ENCODE measurements at regions not wholly inside any gene's neighbourhood (a gene's known extent, or its start where the extent isn't known, plus 50 kb on each side); places are given as distances from the start of the nearest gene placed in this dataset.
"Not testable (repeated sequence)": the region's sequence is repeated elsewhere in the genome, so short reads cannot be mapped to it uniquely, and the experiment has no call there.

DNA sequence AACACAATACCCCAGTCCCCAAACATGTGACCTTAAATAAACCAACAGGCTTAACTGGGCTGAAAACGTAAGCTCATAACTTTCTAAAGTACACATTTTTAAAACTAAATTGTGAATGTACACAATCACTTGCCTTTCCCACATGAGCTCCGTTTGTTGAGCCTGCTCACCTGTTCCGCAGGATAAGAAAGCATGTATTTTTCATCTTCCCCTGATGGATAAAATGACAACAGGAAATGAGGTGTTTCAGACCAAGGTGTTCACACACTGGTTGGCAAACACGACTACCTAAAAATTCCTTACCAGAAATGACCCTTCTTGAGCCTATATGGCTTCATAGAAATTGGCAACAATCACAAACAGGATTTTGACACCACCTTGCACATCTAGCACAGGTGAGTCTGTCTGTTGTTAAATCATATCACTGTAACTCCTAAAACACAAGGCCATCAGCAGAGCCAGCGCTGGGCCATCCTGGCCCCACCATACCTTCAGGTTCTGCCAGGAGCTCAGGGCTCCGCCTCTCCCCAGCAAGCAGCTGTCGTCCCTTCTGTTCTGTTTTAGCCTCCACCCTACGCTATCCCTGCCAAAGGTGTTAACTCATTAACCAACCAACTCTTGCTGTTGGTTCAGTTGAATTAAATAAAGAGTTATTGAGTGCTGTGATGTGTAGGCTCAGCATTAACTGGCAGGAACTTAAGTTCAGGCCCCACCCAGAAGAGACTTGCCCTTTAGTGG lies 73.6 kb upstream of the RNF32 start:
- TF ChIP-seq, protein P1, sequence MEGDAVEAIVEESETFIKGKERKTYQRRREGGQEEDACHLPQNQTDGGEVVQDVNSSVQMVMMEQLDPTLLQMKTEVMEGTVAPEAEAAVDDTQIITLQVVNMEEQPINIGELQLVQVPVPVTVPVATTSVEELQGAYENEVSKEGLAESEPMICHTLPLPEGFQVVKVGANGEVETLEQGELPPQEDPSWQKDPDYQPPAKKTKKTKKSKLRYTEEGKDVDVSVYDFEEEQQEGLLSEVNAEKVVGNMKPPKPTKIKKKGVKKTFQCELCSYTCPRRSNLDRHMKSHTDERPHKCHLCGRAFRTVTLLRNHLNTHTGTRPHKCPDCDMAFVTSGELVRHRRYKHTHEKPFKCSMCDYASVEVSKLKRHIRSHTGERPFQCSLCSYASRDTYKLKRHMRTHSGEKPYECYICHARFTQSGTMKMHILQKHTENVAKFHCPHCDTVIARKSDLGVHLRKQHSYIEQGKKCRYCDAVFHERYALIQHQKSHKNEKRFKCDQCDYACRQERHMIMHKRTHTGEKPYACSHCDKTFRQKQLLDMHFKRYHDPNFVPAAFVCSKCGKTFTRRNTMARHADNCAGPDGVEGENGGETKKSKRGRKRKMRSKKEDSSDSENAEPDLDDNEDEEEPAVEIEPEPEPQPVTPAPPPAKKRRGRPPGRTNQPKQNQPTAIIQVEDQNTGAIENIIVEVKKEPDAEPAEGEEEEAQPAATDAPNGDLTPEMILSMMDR (conservative IDR thresholded peaks at IDR 0.05; ENCODE audit: control insufficient read depth, insufficient read depth, low read depth, low read length) = no peak
- DNase-seq (ENCODE audit: low read depth) = no peak
- H3K4me3 ChIP-seq (ENCODE audit: control insufficient read depth, low read depth, low read length) = no peak overlapping the region

DNA sequence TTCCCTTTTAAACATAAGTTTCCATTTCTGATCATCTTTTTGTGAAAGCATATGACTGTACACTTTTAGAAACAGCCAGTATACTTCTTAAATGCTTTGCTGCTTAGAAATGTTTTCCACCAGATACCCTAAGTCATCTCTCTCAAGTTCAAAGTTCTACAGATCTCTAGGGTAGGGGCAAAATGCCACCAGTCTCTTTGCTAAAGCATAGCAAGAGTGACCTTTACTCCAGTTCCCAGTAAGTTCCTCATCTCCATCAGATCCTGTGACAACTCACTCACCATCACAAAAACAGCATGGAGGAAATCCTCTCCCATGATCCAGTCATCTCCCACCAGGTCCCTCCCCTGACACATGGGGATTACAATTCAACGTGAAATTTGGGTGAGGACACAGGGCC lies 75.6 kb upstream of the RNF32 start:
- not testable (repeated sequence) for DNase-seq (ENCODE audit: low read depth); H3K4me3 ChIP-seq (ENCODE audit: control insufficient read depth, low read depth, low read length)

DNA sequence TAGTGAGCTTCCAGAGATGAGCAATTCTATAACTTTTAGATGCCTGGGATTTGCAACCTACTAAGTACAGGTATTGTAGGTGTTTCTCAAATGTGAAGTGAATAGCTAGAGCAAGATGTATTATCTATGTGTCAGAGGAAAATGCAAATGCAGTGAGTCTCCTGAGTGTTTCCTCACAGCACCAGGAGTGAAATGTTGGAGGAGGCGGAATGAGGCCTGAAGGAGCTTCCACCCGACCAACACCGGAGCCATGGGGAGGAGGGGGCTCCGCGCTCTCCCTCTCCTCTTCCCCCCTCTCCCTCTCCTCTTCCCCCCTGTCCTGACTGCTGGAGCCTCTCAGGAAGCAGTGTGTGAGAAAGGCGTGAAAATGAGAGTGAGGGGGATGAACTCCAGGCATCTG lies 79.9 kb upstream of the RNF32 start:
- no peak for DNase-seq (ENCODE audit: low read depth)
- no peak overlapping the region for H3K4me3 ChIP-seq (ENCODE audit: control insufficient read depth, low read depth, low read length)
- TF ChIP-seq, protein P1 (conservative IDR thresholded peaks at IDR 0.05; ENCODE audit: control insufficient read depth, insufficient read depth, low read depth, low read length) = no peak

DNA sequence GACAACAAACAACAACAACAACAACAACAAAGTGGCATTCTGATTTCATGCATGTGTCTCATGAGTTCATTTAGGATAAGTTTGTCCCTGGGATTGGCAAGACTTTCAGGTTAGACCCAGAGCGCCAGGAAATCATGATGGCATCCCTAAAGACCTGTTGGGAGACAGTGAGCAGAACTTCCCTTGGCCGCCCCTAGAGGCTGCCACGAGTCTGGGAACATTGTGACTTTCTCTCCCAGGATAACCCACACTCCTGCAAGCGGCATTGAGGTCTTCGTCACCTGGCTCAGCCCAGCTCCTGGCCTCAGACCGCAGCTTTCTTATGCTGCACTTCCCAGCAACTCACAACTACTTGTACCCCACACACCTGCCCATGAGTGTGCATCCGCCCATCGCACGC lies 80.5 kb upstream of the RNF32 start:
- TF ChIP-seq, protein P1 (conservative IDR thresholded peaks at IDR 0.05; ENCODE audit: control insufficient read depth, insufficient read depth, low read depth, low read length) = no peak
- DNase-seq (ENCODE audit: low read depth) = no peak
- no peak overlapping the region for H3K4me3 ChIP-seq (ENCODE audit: control insufficient read depth, low read depth, low read length)

DNA sequence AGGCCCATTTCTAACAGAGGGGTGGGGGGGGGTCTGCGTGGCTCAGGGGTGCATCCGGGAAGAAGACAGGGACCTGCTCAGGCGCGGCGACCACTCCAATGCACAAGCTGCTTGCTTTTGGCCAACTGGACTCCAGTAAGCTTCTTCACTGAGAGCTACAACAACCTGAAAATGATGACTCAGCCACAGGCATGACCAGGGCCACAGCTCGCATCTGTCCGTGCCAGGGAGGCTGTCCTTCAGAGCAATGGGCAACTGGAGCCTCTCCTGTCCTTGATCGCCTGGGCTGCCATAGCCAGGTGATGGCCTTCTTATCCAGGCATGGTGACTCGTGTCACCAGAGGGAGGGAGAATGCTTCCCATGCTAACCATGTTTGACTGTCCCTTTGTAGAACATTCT lies 81.6 kb upstream of the RNF32 start:
- DNase-seq (ENCODE audit: low read depth) = no peak
- H3K4me3 ChIP-seq (ENCODE audit: control insufficient read depth, low read depth, low read length) = no peak overlapping the region
- TF ChIP-seq, protein P1 (conservative IDR thresholded peaks at IDR 0.05; ENCODE audit: control insufficient read depth, insufficient read depth, low read depth, low read length) = no peak

DNA sequence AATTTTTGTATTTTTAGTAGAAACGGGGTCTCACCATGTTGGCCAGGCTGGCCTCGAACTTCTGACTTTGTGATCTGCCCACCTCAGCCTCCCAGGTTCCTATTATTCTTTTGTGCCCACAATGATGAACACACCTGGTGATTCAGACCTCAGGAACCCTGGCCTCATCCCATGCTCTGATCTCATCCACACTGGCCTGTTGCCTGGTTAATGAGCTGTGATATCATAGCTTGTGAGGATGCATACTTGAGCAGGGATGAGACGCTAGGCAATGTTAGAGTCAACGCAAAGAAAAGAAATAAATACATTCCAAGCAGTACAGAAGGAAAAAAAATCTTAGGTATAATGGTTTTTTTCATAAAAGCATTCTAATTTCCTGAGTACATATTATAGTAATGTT lies 82.4 kb upstream of the RNF32 start:
- peak; percentile 27 for DNase-seq (ENCODE audit: low read depth)
- TF ChIP-seq, protein P1 (conservative IDR thresholded peaks at IDR 0.05; ENCODE audit: control insufficient read depth, insufficient read depth, low read depth, low read length) = no peak
- no peak overlapping the region for H3K4me3 ChIP-seq (ENCODE audit: control insufficient read depth, low read depth, low read length)

DNA sequence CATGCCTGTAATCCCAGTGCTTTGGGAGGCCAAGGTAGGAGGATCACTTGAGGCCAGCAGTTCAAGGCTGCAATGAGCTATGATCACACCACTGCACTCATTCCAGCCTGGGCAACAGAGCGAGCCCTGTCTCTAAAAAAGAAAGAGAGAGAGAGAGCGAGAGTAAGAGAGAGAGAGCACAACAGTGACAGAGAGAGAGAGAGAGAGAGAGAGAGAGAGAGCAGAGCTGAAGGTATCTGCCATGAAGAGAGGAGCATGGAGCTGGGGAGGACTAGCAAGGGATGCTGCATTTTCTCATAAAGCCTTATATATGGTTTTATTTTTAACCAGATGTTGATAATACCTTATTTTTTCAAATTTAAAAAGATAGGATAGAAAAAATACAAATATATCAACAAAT lies 84.5 kb upstream of the RNF32 start:
- TF ChIP-seq, protein P1 (conservative IDR thresholded peaks at IDR 0.05; ENCODE audit: control insufficient read depth, insufficient read depth, low read depth, low read length) = no peak
- DNase-seq (ENCODE audit: low read depth) = no peak
- H3K4me3 ChIP-seq (ENCODE audit: control insufficient read depth, low read depth, low read length) = no peak overlapping the region
